ENCODE measurements at regions not wholly inside any gene's neighbourhood (a gene's known extent, or its start where the extent isn't known, plus 50 kb on each side); places are given as distances from the start of the nearest gene placed in this dataset.
"Not testable (repeated sequence)": the region's sequence is repeated elsewhere in the genome, so short reads cannot be mapped to it uniquely, and the experiment has no call there.

DNA sequence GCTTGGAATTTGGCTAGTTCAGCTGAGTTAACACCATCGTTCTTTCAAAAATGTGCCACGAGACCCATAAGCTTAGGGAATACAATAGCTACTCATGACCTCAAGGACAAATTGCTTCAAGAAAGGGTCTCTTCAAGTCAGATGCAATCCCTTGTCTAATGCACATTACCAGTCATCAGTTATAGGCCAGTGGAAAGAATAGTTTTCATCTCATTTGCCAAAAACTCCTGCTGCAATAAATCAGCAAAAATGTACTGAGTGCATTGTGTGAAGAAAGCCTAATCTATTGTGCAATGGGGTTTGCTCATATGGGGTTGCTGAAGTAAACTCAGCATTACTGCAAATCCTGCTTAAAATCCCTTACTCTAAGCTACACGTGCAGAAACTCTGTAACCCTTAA, 208.3 kb upstream of the NBEA start:
- no peak overlapping the region for H3K4me3 ChIP-seq (ENCODE audit: low read length)
- TF ChIP-seq, protein P1, sequence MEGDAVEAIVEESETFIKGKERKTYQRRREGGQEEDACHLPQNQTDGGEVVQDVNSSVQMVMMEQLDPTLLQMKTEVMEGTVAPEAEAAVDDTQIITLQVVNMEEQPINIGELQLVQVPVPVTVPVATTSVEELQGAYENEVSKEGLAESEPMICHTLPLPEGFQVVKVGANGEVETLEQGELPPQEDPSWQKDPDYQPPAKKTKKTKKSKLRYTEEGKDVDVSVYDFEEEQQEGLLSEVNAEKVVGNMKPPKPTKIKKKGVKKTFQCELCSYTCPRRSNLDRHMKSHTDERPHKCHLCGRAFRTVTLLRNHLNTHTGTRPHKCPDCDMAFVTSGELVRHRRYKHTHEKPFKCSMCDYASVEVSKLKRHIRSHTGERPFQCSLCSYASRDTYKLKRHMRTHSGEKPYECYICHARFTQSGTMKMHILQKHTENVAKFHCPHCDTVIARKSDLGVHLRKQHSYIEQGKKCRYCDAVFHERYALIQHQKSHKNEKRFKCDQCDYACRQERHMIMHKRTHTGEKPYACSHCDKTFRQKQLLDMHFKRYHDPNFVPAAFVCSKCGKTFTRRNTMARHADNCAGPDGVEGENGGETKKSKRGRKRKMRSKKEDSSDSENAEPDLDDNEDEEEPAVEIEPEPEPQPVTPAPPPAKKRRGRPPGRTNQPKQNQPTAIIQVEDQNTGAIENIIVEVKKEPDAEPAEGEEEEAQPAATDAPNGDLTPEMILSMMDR (conservative IDR thresholded peaks at IDR 0.05; ENCODE audit: low read length) = no peak
- peak; percentile 74 for DNase-seq (ENCODE audit: low read depth)

DNA sequence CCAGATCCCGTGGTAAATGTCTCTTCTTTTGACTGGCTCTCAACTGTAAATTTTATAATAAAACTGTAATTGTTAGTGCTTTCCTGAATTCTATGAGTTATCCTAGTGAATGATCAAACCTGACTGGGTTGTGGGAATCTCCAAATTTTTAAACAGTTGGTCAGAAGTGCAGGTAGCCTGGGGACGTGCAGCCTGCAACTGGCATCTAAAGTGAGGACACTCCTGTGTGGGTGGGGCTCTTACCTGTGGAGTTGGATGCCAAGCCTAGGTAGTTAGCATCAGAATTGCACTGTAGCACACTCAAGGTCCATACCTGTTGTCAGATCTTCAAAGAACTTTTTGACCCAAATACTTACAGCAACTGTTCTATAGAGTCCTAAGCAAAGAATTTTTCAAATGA, 207.1 kb upstream of the NBEA start:
- no peak for DNase-seq (ENCODE audit: low read depth)
- no peak overlapping the region for H3K4me3 ChIP-seq (ENCODE audit: low read length)
- TF ChIP-seq, protein P1 (conservative IDR thresholded peaks at IDR 0.05; ENCODE audit: low read length) = no peak

DNA sequence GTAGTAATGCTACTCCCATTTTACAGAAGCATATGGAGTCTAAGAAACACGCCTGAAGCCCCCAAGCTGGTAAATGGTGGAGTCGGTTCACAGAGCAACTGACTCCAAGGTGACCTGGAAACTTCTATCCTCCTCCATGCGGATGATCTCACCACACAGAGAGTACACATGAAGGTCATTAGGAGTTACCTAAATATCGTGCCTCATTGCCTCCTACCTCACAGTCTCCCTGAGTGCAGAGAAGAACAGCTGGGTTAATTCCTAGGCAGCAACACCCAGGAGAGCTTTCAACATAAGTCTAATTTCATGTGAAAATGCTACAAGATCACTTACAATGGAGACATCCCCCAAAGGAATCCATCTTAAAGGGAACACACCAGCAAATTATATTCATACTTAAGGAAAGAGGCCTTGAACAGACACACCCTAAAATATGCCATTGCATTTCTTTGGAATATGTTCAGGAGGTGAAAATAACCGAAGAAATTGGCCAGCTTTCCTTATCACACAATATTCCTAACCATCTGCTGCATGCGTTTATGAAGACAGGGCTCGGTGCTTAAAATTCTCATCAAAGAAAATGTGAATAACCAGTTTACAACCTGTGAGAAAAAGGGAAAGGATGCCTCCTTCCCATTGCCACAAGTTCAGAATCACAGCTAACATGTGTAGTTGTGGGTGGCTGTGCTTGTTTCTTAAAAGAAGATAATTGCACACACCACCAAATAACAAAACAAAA, 203.6 kb upstream of the NBEA start:
- no peak for DNase-seq (ENCODE audit: low read depth)
- no peak overlapping the region for H3K4me3 ChIP-seq (ENCODE audit: low read length)
- TF ChIP-seq, protein P1 (conservative IDR thresholded peaks at IDR 0.05; ENCODE audit: low read length) = no peak

DNA sequence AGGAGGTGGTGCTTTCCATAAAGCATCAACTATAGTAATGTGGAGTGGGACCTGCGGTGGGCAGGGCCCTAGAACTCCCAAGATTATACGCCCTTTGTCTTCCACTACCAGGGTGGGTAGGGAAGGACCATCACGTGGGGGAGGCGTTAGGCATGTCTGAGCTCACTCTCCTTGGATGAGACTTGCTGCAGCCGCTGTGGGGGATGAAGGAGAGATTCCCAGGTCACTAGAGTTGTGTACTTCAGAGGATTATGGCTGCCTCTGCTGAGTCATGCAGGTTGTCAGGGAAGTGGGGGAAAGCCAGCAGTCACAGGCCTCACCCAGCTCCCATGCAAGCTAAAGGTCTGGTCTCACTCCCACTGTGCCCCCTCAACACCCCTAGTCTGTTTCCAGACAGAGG, 195.0 kb upstream of the NBEA start:
- DNase-seq (ENCODE audit: low read depth); H3K4me3 ChIP-seq (ENCODE audit: low read length): not testable (repeated sequence)

DNA sequence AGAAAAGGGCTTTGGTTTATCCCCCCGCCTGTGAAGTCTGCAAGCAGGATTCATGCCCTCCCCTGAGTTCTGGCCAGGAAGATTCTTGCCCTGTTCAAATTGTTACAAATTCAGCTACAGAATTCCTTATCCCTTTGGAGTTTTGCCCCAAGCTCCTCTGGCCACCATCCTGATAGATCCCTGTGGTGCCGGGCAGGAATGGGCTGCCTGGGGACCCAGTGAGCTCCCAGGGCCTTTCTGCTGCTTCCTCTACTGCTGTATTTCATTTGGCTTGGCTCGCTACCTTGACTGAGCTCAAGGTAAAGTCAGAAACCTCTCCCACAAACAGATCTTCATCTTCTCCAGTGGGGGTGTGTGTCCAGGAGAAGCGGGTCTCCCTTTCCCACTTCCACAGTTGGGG, 194.6 kb upstream of the NBEA start:
- no peak overlapping the region for H3K4me3 ChIP-seq (ENCODE audit: low read length)
- TF ChIP-seq, protein P1 (conservative IDR thresholded peaks at IDR 0.05; ENCODE audit: low read length) = no peak
- DNase-seq (ENCODE audit: low read depth) = no peak

DNA sequence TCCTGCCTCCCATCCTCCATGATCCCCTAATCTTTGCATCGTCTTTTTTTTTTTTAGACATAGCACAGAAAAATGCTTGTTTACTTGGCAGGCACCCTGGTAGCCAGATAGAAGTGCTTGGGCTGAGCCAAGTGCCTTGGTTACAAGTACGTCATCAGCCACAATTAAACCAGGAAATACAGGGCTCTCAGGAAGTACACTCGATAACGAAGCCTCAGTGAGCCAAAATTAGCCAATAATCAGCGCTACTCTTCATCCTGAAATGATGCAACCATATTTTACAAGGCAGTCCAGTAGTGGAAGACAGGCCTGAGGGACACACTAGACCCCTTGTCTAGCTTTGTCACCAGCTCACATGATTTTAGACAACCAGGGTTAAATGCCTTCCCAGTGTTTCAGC, 194.0 kb upstream of the NBEA start:
- TF ChIP-seq, protein P1 (conservative IDR thresholded peaks at IDR 0.05; ENCODE audit: low read length) = no peak
- H3K4me3 ChIP-seq (ENCODE audit: low read length) = no peak overlapping the region
- DNase-seq (ENCODE audit: low read depth) = peak; percentile 79

DNA sequence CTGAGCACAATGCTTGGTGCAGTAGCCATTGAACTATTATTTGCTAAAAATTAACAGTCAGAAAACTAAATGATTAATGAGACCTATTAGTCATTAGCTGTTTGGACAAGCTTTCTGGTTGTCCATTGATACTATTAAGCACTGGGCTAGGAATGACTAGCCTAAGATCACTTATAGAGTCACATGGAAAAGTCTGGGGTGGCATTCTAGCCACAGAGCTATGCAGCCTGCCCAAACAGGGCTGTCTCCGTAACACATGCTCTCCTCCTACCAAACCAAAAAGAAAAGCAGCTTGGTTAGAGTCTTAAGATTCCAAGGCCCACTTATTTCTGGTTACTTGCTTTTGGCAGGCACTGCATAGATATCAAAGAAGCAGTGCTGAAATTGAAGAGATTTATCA, 193.5 kb upstream of the NBEA start:
- DNase-seq (ENCODE audit: low read depth) = no peak
- H3K4me3 ChIP-seq (ENCODE audit: low read length) = no peak overlapping the region
- TF ChIP-seq, protein P1 (conservative IDR thresholded peaks at IDR 0.05; ENCODE audit: low read length) = no peak

Data from AG10803 (cell line).